ENCODE measurements at regions not wholly inside any gene's neighbourhood (a gene's known extent, or its start where the extent isn't known, plus 50 kb on each side); places are given as distances from the start of the nearest gene placed in this dataset.

DNA sequence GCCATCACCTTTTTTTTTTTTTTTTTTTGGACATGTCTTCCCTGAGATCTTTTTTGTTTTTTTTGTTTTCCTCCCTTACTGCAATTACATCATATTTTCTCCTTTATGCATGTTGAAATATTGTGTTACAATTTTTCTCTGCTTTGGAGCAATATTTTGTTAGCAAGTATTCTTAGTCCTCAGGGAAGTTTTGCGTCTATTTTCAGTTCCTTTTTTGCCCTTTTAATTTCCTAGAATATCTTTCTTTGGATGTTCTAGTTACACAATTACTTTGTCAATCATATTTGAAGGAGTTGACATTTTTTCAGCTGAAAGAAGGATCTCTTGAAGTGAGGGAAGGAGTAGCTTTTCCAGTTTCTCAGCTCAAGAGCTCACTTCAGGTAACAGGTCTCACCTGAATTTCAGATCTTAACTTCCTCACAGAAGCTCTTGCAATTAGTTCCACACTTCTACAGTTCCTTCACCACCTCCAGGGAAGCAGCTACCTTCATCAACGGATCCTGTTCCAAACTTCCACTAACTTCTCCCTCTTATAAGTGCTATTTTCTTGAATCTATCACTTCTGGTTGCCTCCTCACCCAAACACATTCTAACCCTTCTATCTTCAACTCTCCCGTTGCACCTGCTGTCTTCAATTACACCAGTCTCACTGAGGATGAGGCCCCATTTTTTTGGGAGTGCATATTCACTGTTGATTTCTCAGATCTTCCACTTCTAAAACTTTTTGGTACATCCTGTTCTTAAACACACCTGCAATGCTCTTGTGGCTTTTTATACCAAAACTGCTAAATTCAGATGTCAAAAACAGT lies 57.8 kb upstream of the CPOX start:
- no peak for TF ChIP-seq BACH2 (CRISPR knock-in tag; IDR thresholded peaks at IDR 0.05; ENCODE audit: borderline replicate concordance)
- TF ChIP-seq, protein P1, sequence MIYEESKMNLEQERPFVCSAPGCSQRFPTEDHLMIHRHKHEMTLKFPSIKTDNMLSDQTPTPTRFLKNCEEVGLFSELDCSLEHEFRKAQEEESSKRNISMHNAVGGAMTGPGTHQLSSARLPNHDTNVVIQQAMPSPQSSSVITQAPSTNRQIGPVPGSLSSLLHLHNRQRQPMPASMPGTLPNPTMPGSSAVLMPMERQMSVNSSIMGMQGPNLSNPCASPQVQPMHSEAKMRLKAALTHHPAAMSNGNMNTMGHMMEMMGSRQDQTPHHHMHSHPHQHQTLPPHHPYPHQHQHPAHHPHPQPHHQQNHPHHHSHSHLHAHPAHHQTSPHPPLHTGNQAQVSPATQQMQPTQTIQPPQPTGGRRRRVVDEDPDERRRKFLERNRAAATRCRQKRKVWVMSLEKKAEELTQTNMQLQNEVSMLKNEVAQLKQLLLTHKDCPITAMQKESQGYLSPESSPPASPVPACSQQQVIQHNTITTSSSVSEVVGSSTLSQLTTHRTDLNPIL (CRISPR knock-in tag; IDR thresholded peaks at IDR 0.05; ENCODE audit: low read depth): no peak
- TF ChIP-seq TOX (CRISPR knock-in tag; IDR thresholded peaks at IDR 0.05; ENCODE audit: borderline replicate concordance): no peak
- TF ChIP-seq POU6F1 (CRISPR knock-in tag; IDR thresholded peaks at IDR 0.05; ENCODE audit: borderline replicate concordance, low read depth): no peak
- no peak for TF ChIP-seq TCF4 (CRISPR knock-in tag; IDR thresholded peaks at IDR 0.05; ENCODE audit: borderline replicate concordance)
- no peak for ATAC-seq

GRCh38 chr3:98651780-98652077 lies 58.3 kb upstream of the CPOX start:
- TF ChIP-seq TCF4 (CRISPR knock-in tag; IDR thresholded peaks at IDR 0.05; ENCODE audit: borderline replicate concordance): no peak
- no peak for TF ChIP-seq SNAI2 (CRISPR knock-in tag; IDR thresholded peaks at IDR 0.05)
- TF ChIP-seq, protein P1 (CRISPR knock-in tag; IDR thresholded peaks at IDR 0.05; ENCODE audit: low read depth): no peak
- TF ChIP-seq BACH2 (CRISPR knock-in tag; IDR thresholded peaks at IDR 0.05; ENCODE audit: borderline replicate concordance): no peak
- TF ChIP-seq PATZ1 (CRISPR knock-in tag; IDR thresholded peaks at IDR 0.05; ENCODE audit: borderline replicate concordance): no peak
- no peak for TF ChIP-seq ZFP30 (CRISPR knock-in tag; IDR thresholded peaks at IDR 0.05)
- TF ChIP-seq ZNF8 (CRISPR knock-in tag; IDR thresholded peaks at IDR 0.05): no peak
- no peak for TF ChIP-seq ZNF565 (CRISPR knock-in tag; conservative IDR thresholded peaks at IDR 0.05; ENCODE audit: low read depth)
- TF ChIP-seq GLIS3 (CRISPR knock-in tag; IDR thresholded peaks at IDR 0.05): no peak
- no peak for TF ChIP-seq ZC3H10 (CRISPR knock-in tag; IDR thresholded peaks at IDR 0.05)
- TF ChIP-seq PPARA (CRISPR knock-in tag; IDR thresholded peaks at IDR 0.05; ENCODE audit: borderline replicate concordance): no peak
- no peak for TF ChIP-seq ZFP3 (CRISPR knock-in tag; IDR thresholded peaks at IDR 0.05)
- TF ChIP-seq TOX (CRISPR knock-in tag; IDR thresholded peaks at IDR 0.05; ENCODE audit: borderline replicate concordance): no peak
- no peak for TF ChIP-seq ZNF70 (CRISPR knock-in tag; IDR thresholded peaks at IDR 0.05)
- TF ChIP-seq ESRRG (CRISPR knock-in tag; IDR thresholded peaks at IDR 0.05): no peak
- no peak for TF ChIP-seq OSR1 (CRISPR knock-in tag; IDR thresholded peaks at IDR 0.05)
- no peak for TF ChIP-seq RARB (CRISPR knock-in tag; IDR thresholded peaks at IDR 0.05)
- TF ChIP-seq ARNTL (CRISPR knock-in tag; IDR thresholded peaks at IDR 0.05; ENCODE audit: borderline replicate concordance, low read depth): no peak
- TF ChIP-seq CSRNP3 (CRISPR knock-in tag; IDR thresholded peaks at IDR 0.05): no peak
- ATAC-seq: no peak

- TF ChIP-seq RARB (CRISPR knock-in tag; IDR thresholded peaks at IDR 0.05): no peak
- no peak for TF ChIP-seq ESRRG (CRISPR knock-in tag; IDR thresholded peaks at IDR 0.05)
- TF ChIP-seq CSDC2 (CRISPR knock-in tag; IDR thresholded peaks at IDR 0.05): no peak
- no peak for TF ChIP-seq TOX (CRISPR knock-in tag; IDR thresholded peaks at IDR 0.05; ENCODE audit: borderline replicate concordance)
- no peak for TF ChIP-seq GLIS3 (CRISPR knock-in tag; IDR thresholded peaks at IDR 0.05)
- TF ChIP-seq CSRNP3 (CRISPR knock-in tag; IDR thresholded peaks at IDR 0.05): no peak
These were observed 62.3 kb upstream of the CPOX start for GRCh38 chr3:98655666-98656065.

More at GRCh38 chr3:98655666-98656065, 62.3 kb upstream of the CPOX start:
- peak; percentile 74 for ATAC-seq

Data from SK-N-SH treated with all-trans-retinoic acid at 6 μM for 48 hours (cell line).